SKM-1 treated with dmso at 0.1 percent for 144 hours (cell line): ENCODE measurements at regions not wholly inside any gene's neighbourhood (a gene's known extent, or its start where the extent isn't known, plus 50 kb on each side); places are given as distances from the start of the nearest gene placed in this dataset.

Experiments used
- DNase-seq: peaks from one replicate; lab custom pipeline; 2025; ENCODE audit not compliant: unreplicated experiment; lab: John Stamatoyannopoulos, UW

- no peak for DNase-seq
Observed at GRCh38 chr14:38850664-38851063, 252.4 kb downstream of the SEC23A start.

- no peak for DNase-seq
Observed at GRCh38 chr14:38848243-38848935, 254.6 kb downstream of the SEC23A start.

GRCh38 chr14:38847161-38847560 is 255.9 kb downstream of the SEC23A start:
- no peak for DNase-seq

- no peak for DNase-seq
Observed at GRCh38 chr14:38839694-38840365, 263.2 kb downstream of the SEC23A start.

- DNase-seq: no peak
Observed at GRCh38 chr14:38838979-38839323, 264.1 kb downstream of the SEC23A start.

GRCh38 chr14:38838049-38838978 is 264.7 kb downstream of the SEC23A start:
- no peak for DNase-seq

- no peak for DNase-seq
Observed at GRCh38 chr14:38837343-38838048, 265.5 kb downstream of the SEC23A start.

- no peak for DNase-seq
Observed at GRCh38 chr14:38836539-38836938, 266.5 kb downstream of the SEC23A start.

- DNase-seq: no peak
Observed at GRCh38 chr14:38835874-38836273, 267.2 kb downstream of the SEC23A start.

- DNase-seq: peak; percentile 84
Observed at GRCh38 chr14:38828183-38828827, 274.7 kb downstream of the SEC23A start.

- no peak for DNase-seq
Observed at GRCh38 chr14:38824706-38825105, 278.3 kb downstream of the SEC23A start.

GRCh38 chr14:38818555-38818954 is 284.5 kb downstream of the SEC23A start:
- DNase-seq: no peak

- DNase-seq: no peak
Observed at GRCh38 chr14:38808734-38809455, 294.1 kb downstream of the SEC23A start.

GRCh38 chr14:38799671-38800070 is 303.4 kb downstream of the SEC23A start:
- no peak for DNase-seq

GRCh38 chr14:38794677-38795076 is 308.4 kb downstream of the SEC23A start:
- no peak for DNase-seq

- no peak for DNase-seq
Observed at GRCh38 chr14:38791862-38792261, 311.2 kb downstream of the SEC23A start.

- no peak for DNase-seq
Observed at GRCh38 chr14:38790916-38791315, 312.1 kb downstream of the SEC23A start.

GRCh38 chr14:38789805-38790204 is 313.2 kb downstream of the SEC23A start:
- no peak for DNase-seq

GRCh38 chr14:38788060-38788459 is 315.0 kb downstream of the SEC23A start:
- no peak for DNase-seq

GRCh38 chr14:38786921-38787320 is 316.1 kb downstream of the SEC23A start:
- DNase-seq: no peak
